Activated naive CD8-positive, alpha-beta T cell treated with anti-CD3 and anti-CD28 coated beads, Interleukin-2, amount 10 ng/mL, durations not matched to agents 7 days and 5 days (primary cell): ENCODE measurements at regions not wholly inside any gene's neighbourhood (a gene's known extent, or its start where the extent isn't known, plus 50 kb on each side); places are given as distances from the start of the nearest gene placed in this dataset.
A peak's percentile ranks its signal among the peaks of the same experiment; 100 is the strongest.

Experiments
- ATAC-seq: fragments of 150-1000 bp; cut with Tn5 transposase; one replicate; pipeline ENCODE4 v1.10.0; 2021; ENCODE audit warnings: low read depth, moderate library complexity
- POLR2A ChIA-PET: fragments of 350-600 bp; sonication (Branson Sonifier 250); formaldehyde crosslinking; loops from one replicate; lab custom pipeline; 2021; ENCODE audit warnings: antibody characterized with exemption; lab: Charles Lee
- DNase-seq: peaks from one replicate; pipeline ENCODE4 v3.0.0; 2021
- H3K27ac Mint-ChIP-seq: one replicate; pipeline ENCODE4 v1.8.0; 2022; ENCODE audit warnings: mild to moderate bottlenecking, mixed read lengths
- H3K27me3 Mint-ChIP-seq: one replicate; pipeline ENCODE4 v1.8.0; 2022; ENCODE audit warnings: mild to moderate bottlenecking, moderate library complexity, mixed read lengths
- H3K36me3 Mint-ChIP-seq: one replicate; pipeline ENCODE4 v1.8.0; 2021; ENCODE audit warnings: mild to moderate bottlenecking, mixed read lengths
- H3K4me1 Mint-ChIP-seq: one replicate; pipeline ENCODE4 v1.8.0; 2021; ENCODE audit warnings: mixed read lengths
- H3K4me3 Mint-ChIP-seq: one replicate; pipeline ENCODE4 v1.8.0; 2022; ENCODE audit warnings: mild to moderate bottlenecking, moderate library complexity, mixed read lengths
- H3K9me3 Mint-ChIP-seq: one replicate; pipeline ENCODE4 v1.8.0; 2021; ENCODE audit warnings: mixed read lengths

DNA sequence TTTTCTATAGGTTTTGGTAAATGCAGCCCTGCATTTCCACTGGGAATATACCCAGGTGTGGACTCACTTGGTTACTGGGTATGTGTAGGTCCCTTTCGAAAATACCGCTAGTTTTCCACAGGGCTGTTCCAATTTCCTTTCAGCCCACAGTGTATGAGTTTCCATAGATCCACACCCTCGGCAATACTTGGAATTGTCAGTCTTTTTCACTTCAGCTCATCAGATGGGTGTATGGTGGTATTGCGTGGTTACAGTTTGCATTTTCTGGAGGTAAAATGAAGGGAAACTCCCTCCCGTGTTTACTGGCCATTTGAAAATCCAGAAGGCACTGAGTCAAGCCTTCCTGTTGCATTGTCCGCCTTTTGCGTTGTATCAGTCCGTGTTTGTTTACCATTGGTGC, 453.6 kb downstream of the CDH26 start:
- DNase-seq (no peak), ATAC-seq (no peak)
- Mint-ChIP-seq H3K36me3 (no peaks in the 10 kb centered on the region), H3K4me3 (no peak overlapping the region), H3K4me1 (peaks cover 4% of the 10 kb centered on the region), H3K9me3 (no peaks in the 10 kb centered on the region), H3K27ac (no peak overlapping the region), H3K27me3 (peaks cover 4% of the 10 kb centered on the region)
- POLR2A ChIA-PET: no interaction called here

DNA sequence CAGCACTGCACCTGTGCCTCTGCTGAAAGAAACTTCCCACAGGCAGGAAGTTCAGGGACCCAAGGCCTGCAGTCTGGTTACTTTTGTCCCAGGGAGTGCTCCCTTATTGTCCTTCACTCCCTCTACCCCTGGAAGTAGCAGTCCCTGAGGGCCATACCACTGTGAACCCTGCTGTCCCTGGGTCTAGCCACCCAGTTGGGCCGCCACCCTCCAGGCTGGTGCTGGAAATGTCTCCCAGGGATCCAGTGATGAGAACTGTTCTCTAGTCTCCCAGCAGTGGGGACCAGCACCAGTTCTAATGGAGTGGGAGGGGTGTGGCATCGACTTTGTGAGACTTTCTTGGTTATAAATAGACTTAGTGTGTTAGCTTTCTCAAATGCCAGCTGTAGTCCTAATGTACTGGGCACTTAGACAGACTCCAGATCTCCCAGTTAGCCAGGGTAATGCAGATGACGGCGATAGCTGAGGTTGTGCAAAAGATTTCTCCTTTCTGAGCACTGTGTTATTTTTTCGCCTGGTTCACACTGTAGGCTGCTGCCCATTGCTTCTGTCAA, 462.5 kb downstream of the CDH26 start:
- Mint-ChIP-seq H3K4me3 (no peak overlapping the region), H3K27ac (no peak overlapping the region), H3K4me1 (peaks cover 3% of the 10 kb centered on the region), H3K9me3 (no peaks in the 10 kb centered on the region), H3K36me3 (no peaks in the 10 kb centered on the region), H3K27me3 (peaks cover 6% of the 10 kb centered on the region)
- ATAC-seq (no peak), DNase-seq (no peak)
- POLR2A ChIA-PET: no interaction called here

DNA sequence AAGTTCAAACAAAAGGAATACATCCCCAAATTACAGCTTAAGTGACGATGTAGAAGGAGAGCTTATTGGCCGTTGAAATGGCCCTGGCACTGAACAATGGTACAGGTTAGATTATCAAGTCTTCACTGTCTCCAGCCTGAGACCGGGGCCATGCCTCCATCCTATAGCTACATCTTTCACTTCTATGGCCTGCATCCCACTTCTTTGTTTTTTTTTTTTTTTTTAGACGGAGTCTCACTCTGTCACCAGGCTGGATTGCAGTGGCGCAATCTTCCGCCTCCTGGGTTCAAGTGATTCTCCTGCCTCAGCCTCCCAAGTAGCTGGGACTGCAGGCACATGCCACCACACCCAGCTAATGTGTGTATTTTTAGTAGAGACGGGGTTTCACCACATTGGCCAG, 464.6 kb downstream of the CDH26 start:
- H3K27ac Mint-ChIP-seq: no peak overlapping the region
- H3K9me3 Mint-ChIP-seq: no peaks in the 10 kb centered on the region
- ATAC-seq: no peak
- POLR2A ChIA-PET: no interaction called here
- DNase-seq: no peak
- H3K36me3 Mint-ChIP-seq: no peaks in the 10 kb centered on the region
- peaks cover 2% of the 10 kb centered on the region for H3K27me3 Mint-ChIP-seq
- no peaks in the 10 kb centered on the region for H3K4me1 Mint-ChIP-seq
- H3K4me3 Mint-ChIP-seq: no peak overlapping the region

DNA sequence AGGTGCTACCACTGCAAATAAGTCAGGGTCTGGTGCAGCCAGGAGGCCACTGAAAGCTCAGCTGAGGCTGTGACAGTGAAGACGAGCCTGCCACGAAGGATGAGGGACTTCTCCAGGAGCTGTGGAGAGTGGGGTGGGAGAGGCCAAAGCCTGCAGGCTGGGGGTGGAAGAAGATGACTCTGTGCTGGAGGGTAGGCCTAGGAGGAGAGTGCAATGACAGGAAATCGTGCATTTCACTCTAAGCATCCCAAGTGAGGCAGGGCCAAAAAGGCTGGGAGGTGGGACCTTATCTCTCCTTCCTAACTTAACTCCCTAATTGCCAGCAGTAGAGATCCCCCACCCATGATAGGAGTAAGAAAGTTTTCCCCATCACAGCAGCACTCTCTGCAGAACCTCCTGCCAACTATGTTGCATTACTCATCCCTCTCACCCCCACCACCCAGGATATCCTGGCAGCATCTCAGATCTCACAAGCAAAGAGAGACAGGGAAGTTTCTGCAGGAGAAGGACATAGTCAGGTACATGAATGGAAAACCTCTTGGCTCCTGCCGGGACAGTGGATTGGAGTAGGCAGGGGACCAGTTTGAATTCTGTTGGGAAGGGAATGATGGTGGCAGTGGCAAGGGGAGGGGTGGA, 466.2 kb downstream of the CDH26 start:
- H3K9me3 Mint-ChIP-seq: no peaks in the 10 kb centered on the region
- no peak overlapping the region for H3K4me3 Mint-ChIP-seq
- POLR2A ChIA-PET: no interaction called here
- H3K36me3 Mint-ChIP-seq: no peaks in the 10 kb centered on the region
- no peak overlapping the region for H3K27ac Mint-ChIP-seq
- DNase-seq (no peak), ATAC-seq (no peak)
- H3K27me3 Mint-ChIP-seq: no peaks in the 10 kb centered on the region
- no peaks in the 10 kb centered on the region for H3K4me1 Mint-ChIP-seq

DNA sequence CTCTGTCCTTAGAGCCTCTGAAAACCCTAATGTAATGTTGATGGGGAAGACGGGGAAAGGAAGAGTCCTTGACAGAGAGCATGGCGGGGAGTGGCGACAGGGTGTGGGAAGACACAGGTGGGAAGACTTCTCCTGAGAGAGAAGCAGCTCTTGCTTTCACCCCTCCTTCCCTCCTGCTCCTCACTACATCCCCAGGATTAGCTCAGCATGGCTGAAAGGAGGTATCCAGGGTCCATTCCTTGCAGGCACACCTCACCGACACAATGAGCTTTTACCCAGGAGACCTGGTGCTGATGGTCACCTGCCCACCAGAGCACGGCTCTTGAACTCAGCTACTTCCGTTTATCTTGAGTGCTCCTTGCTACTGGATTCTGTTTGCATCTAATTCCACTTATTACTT, 469.3 kb downstream of the CDH26 start:
- no peak for ATAC-seq
- no peaks in the 10 kb centered on the region for H3K9me3 Mint-ChIP-seq
- POLR2A ChIA-PET: no interaction called here
- H3K36me3 Mint-ChIP-seq: no peaks in the 10 kb centered on the region
- H3K4me1 Mint-ChIP-seq: no peaks in the 10 kb centered on the region
- no peak overlapping the region for H3K4me3 Mint-ChIP-seq
- no peak overlapping the region for H3K27ac Mint-ChIP-seq
- DNase-seq: no peak
- H3K27me3 Mint-ChIP-seq: no peaks in the 10 kb centered on the region

DNA sequence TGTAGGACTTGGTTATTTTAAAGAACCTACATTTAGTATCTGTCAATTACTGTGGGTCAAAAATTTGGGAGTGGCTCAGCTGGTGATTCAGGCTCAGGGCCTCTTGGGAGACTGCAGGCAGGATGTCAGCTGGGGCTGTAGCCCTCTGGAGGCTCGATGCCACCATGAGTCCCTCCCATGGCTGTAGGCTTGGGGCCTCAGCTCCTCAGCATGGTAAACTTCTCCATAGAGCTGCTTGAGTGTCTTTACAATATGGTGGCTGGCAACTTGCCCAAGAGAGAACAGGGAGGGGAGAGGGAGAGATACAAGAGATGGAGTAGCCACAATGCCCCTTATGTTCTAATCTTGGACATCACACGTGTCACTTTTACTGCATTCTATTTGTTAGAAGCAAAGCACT, 470.4 kb downstream of the CDH26 start:
- ATAC-seq (no peak), DNase-seq (no peak)
- no peaks in the 10 kb centered on the region for H3K4me1 Mint-ChIP-seq
- POLR2A ChIA-PET: no interaction called here
- no peak overlapping the region for H3K4me3 Mint-ChIP-seq
- H3K27ac Mint-ChIP-seq: no peak overlapping the region
- no peaks in the 10 kb centered on the region for H3K36me3 Mint-ChIP-seq
- no peaks in the 10 kb centered on the region for H3K27me3 Mint-ChIP-seq
- H3K9me3 Mint-ChIP-seq: no peaks in the 10 kb centered on the region

DNA sequence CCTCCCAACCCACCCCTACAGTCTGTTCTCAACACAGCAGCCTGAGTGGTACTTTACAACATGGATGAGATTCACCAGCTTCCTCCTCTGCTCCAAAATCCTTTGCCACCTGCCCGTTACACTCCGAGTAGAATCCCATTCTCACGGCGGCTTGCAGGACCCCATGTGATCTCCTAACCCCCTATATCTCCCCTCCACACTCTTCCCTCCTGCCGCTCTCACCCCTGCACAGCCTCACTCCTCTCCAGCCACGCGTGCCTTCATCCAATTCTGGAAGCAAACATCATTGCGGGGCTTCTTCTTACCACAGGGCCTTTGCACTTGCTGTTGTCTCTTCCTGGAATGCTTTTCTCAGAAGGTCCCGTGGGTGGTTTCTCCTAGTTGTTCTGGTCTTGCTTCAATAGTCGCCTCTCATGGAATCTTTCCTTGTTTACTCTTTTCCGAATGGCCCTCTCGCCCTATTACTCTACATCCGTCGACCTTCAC, 472.3 kb downstream of the CDH26 start:
- Mint-ChIP-seq H3K27me3 (no peaks in the 10 kb centered on the region), H3K9me3 (no peaks in the 10 kb centered on the region), H3K4me3 (no peak overlapping the region), H3K4me1 (no peaks in the 10 kb centered on the region), H3K27ac (no peak overlapping the region), H3K36me3 (no peaks in the 10 kb centered on the region)
- no peak for ATAC-seq
- DNase-seq: no peak
- POLR2A ChIA-PET: no interaction called here

DNA sequence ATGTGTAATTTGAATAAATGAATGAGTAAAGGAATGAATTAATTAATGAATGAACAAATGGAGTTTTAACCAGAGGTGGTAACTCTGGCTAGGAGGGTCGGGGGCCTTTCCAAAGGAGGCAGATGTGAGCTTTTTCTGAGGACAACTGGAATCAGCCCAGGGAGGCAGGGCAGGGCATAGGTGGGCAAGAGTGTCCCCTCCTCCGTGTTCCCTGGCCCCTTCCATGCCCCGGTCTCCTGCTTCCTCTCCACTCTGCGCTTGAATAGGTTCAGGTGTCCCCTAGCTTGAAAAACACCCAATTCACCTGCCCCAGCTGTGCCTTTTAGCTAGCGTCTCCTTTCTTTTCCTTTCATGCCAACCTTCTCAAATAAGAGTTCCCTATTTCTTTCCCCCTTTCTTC, 473.1 kb downstream of the CDH26 start:
- DNase-seq (no peak), ATAC-seq (no peak)
- Mint-ChIP-seq H3K36me3 (no peaks in the 10 kb centered on the region), H3K4me1 (no peaks in the 10 kb centered on the region), H3K9me3 (no peaks in the 10 kb centered on the region), H3K27me3 (no peaks in the 10 kb centered on the region), H3K4me3 (no peak overlapping the region), H3K27ac (no peak overlapping the region)
- POLR2A ChIA-PET: no interaction called here

DNA sequence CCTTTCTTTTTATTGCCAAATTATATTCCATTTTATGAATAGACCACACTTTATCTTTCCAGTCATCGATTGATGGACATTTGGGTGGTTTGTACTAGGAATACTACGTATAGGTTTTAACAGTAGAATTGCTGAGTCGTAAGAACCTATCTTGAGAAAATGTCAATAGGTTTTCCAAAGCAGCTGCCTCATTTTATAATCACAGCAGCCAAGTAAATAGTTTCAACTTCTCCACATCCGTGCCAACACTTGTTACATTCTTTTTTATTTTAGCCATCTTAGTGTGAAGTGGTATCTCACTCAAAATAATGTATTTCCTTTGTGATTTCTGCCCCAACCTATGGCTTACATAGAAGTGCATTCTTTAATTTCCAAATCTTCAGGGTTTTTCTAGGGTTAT, 479.2 kb downstream of the CDH26 start:
- Mint-ChIP-seq H3K36me3 (no peaks in the 10 kb centered on the region), H3K9me3 (no peaks in the 10 kb centered on the region), H3K27ac (no peak overlapping the region), H3K4me3 (no peak overlapping the region), H3K4me1 (no peaks in the 10 kb centered on the region), H3K27me3 (peaks cover 6% of the 10 kb centered on the region)
- ATAC-seq (no peak), DNase-seq (no peak)
- POLR2A ChIA-PET: no interaction called here

DNA sequence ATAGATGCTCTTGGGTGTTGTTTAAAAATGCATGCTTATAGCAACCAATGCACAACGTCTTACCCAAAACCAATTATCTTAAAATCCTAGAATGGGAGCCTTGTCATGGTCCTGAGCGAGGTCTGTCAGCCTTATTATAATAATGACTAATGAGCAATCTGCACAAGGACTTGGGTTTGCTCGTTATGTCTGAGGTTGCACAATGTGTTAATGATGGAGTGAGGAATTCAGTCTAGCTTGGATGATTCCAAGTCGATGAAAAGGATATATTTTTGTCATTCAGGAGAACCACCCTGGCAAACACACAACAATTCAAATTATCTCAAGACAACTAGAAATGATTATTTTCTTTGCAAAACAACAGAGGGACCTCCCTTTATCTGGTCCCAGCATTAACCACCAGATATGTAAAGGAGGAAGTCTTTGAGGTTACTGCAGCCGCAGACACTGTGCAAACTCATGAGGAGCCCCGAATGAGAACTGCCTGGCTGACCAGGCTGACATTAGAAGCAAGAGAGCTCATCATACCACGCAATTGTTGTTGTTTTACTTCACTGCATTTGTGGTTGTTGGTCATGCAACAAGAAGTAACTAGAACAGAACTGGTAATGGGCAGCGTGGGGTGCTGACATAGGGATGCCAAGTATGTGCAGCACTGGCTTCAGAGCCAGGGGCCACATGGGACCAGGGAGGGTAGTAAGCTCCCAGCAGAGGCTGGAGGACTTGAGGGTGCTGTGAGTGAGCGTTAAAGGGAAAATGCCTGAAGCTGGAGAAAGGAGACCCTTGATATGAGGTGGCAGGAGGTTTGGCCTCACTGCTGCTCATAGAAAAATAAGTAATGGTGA, 488.3 kb downstream of the CDH26 start:
- DNase-seq: no peak
- POLR2A ChIA-PET: no interaction called here
- Mint-ChIP-seq H3K9me3 (no peaks in the 10 kb centered on the region), H3K4me1 (peaks cover 9% of the 10 kb centered on the region), H3K27me3 (peaks cover 17% of the 10 kb centered on the region), H3K27ac (no peak overlapping the region), H3K4me3 (no peak overlapping the region), H3K36me3 (no peaks in the 10 kb centered on the region)
- ATAC-seq: peak; percentile 39

DNA sequence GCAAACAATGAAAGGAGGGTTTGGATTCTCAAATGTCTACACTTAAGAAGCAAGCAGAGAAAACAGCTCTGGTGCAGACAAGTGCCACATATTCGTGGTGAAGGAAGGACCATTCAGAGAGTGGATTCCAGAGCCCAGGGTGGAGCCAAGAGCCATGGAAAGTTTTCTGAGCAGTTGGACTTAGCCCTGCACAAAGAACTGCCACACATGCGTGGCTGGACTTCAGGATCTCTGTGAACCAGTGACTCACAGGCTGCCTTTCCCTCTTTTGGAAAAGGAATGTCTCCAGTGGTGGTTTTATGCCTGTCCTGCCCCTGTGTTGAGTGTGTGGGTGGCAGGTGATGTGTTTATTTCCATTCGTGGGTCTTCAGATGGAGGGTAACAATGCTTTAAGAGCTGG, 489.5 kb downstream of the CDH26 start:
- H3K4me3 Mint-ChIP-seq: no peak overlapping the region
- H3K27me3 Mint-ChIP-seq: peaks cover 8% of the 10 kb centered on the region
- ATAC-seq (no peak), DNase-seq (no peak)
- H3K4me1 Mint-ChIP-seq: peaks cover 9% of the 10 kb centered on the region
- no peaks in the 10 kb centered on the region for H3K9me3 Mint-ChIP-seq
- no peak overlapping the region for H3K27ac Mint-ChIP-seq
- POLR2A ChIA-PET: no interaction called here
- no peaks in the 10 kb centered on the region for H3K36me3 Mint-ChIP-seq

DNA sequence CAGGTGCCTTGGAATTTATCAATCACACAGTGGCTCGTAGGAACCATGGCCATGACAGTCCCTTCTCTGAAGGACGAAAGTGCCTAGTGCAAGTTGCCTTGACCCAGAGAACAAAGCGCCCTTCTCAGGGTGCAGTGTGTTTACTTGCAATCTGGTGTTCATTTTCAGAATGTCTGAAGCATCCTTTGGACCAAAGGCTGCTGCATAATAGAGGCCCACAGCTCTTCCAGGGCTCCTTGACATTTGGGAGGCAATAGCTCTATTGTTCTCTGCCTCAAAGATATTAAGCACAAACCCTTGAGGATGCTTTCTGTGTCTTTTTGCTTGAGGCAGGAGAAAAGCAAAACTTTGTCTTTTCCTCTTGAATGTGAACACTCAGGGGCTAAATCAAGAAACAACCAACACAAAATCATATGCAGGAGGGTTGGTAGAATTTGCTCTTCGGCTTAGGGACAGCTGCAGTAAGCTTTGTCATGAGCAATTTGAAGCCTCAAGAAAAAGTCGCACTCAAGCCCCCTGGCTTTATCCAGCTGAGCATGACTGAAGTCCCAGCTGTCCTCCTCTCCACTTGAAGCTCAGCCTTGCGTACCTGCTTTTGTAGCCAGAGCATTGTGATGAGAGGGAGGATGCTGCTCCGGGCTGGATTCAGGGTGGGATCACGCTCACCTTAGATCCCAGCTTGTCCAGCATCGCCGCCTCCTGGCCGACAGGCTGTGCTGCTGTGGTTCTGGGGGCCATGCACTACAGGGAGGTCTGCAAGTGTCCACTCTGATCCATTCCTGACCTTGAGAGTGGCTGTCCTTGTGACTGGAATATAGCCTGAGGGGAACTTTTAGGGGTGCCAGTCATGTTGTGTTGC, 495.4 kb downstream of the CDH26 start:
- POLR2A ChIA-PET: no interaction called here
- H3K9me3 Mint-ChIP-seq: no peaks in the 10 kb centered on the region
- H3K4me1 Mint-ChIP-seq: no peaks in the 10 kb centered on the region
- no peak overlapping the region for H3K4me3 Mint-ChIP-seq
- H3K27ac Mint-ChIP-seq: no peak overlapping the region
- DNase-seq (no peak), ATAC-seq (no peak)
- no peaks in the 10 kb centered on the region for H3K36me3 Mint-ChIP-seq
- H3K27me3 Mint-ChIP-seq: peaks cover 4% of the 10 kb centered on the region

DNA sequence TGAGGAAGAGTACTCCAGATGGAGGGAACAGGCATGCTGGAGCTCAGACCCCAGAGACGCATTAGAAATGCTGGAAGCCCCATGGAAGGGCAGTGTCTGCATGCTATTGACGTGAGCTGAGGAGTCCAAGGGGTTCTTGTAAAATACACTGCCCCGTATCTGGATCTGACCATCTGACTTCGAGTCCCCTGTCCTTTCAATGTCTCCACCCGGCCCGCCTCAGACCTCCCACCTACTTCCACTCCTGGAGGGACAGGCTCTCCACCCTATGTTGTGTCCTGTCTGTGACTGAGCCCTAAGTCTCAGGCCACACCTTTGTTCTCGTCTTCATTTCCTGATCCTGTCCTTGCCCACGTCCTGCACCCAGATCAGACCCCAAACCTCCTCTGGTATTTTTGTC, 496.3 kb downstream of the CDH26 start:
- H3K36me3 Mint-ChIP-seq: no peaks in the 10 kb centered on the region
- ATAC-seq (no peak), DNase-seq (no peak)
- peaks cover 4% of the 10 kb centered on the region for H3K27me3 Mint-ChIP-seq
- no peaks in the 10 kb centered on the region for H3K9me3 Mint-ChIP-seq
- H3K4me3 Mint-ChIP-seq: no peak overlapping the region
- POLR2A ChIA-PET: no interaction called here
- H3K27ac Mint-ChIP-seq: no peak overlapping the region
- H3K4me1 Mint-ChIP-seq: no peaks in the 10 kb centered on the region
